Lung (tissue), 11 donors: ENCODE measurements at regions not wholly inside any gene's neighbourhood (a gene's known extent, or its start where the extent isn't known, plus 50 kb on each side); places are given as distances from the start of the nearest gene placed in this dataset.

Source experiments
- ATAC-seq: fragments of 200-7000 bp; cut with Tn5 transposase; one replicate; pipeline ENCODE4 v1.9.1; 2020; ENCODE audit warnings: moderate number of reproducible peaks; ENCODE audit not compliant: insufficient read depth, low FRiP score
- DNase-seq, 3 donors: peaks; one replicate each; pipeline ENCODE4 v3.0.0-alpha.2; 2013 to 2017
- H3K27ac ChIP-seq, 2 donors: one replicate each; pipeline ENCODE4 v1.5.1; 2013; ENCODE audit warnings: mild to moderate bottlenecking in 2 of 2, moderate library complexity in 2 of 2, control low read depth in 1 of 2, inconsistent platforms in 1 of 2, low read depth in 1 of 2, low read length in 1 of 2
- H3K27me3 ChIP-seq, 3 donors: one replicate each; pipeline ENCODE4 v1.5.1; 2013; ENCODE audit warnings: low read length in 2 of 3; ENCODE audit not compliant: control insufficient read depth in 3 of 3, insufficient read depth in 3 of 3
- H3K36me3 ChIP-seq, 4 donors: one replicate each; pipeline ENCODE4 v1.5.1; 2013; ENCODE audit warnings: low read length in 4 of 4, mild to moderate bottlenecking in 1 of 4, moderate library complexity in 1 of 4; ENCODE audit not compliant: control insufficient read depth in 4 of 4, insufficient read depth in 4 of 4
- H3K4me1 ChIP-seq, 5 donors: one replicate each; pipeline ENCODE4 v1.5.1; 2013; ENCODE audit warnings: low read length in 5 of 5, mild to moderate bottlenecking in 2 of 5, moderate library complexity in 1 of 5; ENCODE audit not compliant: control insufficient read depth in 5 of 5, insufficient read depth in 5 of 5
- H3K4me3 ChIP-seq: one replicate; pipeline ENCODE4 v1.5.1; 2013; ENCODE audit warnings: mild to moderate bottlenecking, control low read depth, moderate library complexity
- H3K9ac ChIP-seq, 2 donors: one replicate each; pipeline ENCODE4 v1.5.1; 2013; ENCODE audit warnings: low read length in 2 of 2, control low read depth in 1 of 2; ENCODE audit not compliant: insufficient read depth in 1 of 2
- H3K9me3 ChIP-seq, 4 donors: one replicate each; pipeline ENCODE4 v1.5.1; 2013; ENCODE audit warnings: low read length in 3 of 4, mild to moderate bottlenecking in 1 of 4, moderate library complexity in 1 of 4; ENCODE audit not compliant: control insufficient read depth in 4 of 4, insufficient read depth in 3 of 4
- CTCF ChIP-seq: IDR thresholded peaks from 2 replicates; pipeline ENCODE4 v1.5.1; 2012; ENCODE audit warnings: mild to moderate bottlenecking; ENCODE audit errors: control extremely low read depth, extremely low read depth
- WGBS, 2 donors: extraction: QIAGEN DNeasy Blood & Tissue Kit; methylation state at CpG; one replicate each; pipeline ENCODE4 v1.1.7; 2013; 5-methylcytosine and 5-hydroxymethylcytosine counted together
- donor health status: control.
- donor health status: control.
- donor health status: Bipolar disorder and iron deficiency.
- donor health status: healthy.
- donor health status: DM: yes; HTN: yes; CAD: no.

GRCh38 chr20:51153867-51154707 lies 131.2 kb upstream of the KCNG1 start:
- 79 to 86% methylated on average over 6 of the region's 6 CpGs for WGBS, 2 donors
- H3K27ac ChIP-seq, result no peak overlapping the region
- H3K36me3 ChIP-seq, result no peaks in the 10 kb centered on the region
- H3K9me3 ChIP-seq, result no peaks in the 10 kb centered on the region
- TF ChIP-seq CTCF, result no peak
- no peak for DNase-seq
- H3K9ac ChIP-seq, result no peak overlapping the region
- H3K4me3 ChIP-seq, result no peak overlapping the region
- peaks cover 0 to 12% (median 0%) of the 10 kb centered on the region in 5 donors for H3K4me1 ChIP-seq
- ATAC-seq, result no peak
- peaks cover 0 to 2% (median 0%) of the 10 kb centered on the region in 3 donors for H3K27me3 ChIP-seq

- H3K4me1 ChIP-seq, result no peaks in the 10 kb centered on the region
- no peak overlapping the region for H3K4me3 ChIP-seq
- 91 to 94% methylated on average over 2 of the region's 2 CpGs for WGBS, 2 donors
- H3K27me3 ChIP-seq, result no peaks in the 10 kb centered on the region
- TF ChIP-seq CTCF, result no peak
- no peak overlapping the region for H3K9ac ChIP-seq
- H3K9me3 ChIP-seq, result peaks cover 0 to 2% (median 0%) of the 10 kb centered on the region in 4 donors
- no peak overlapping the region for H3K27ac ChIP-seq
- no peaks in the 10 kb centered on the region for H3K36me3 ChIP-seq
- no peak for ATAC-seq
- DNase-seq, result no peak
These were observed 126.0 kb upstream of the KCNG1 start for GRCh38 chr20:51148941-51149340.

- ATAC-seq (no peak), DNase-seq (no peak)
- peaks cover 0 to 5% (median 0%) of the 10 kb centered on the region in 5 donors for H3K4me1 ChIP-seq
- H3K9me3 ChIP-seq, result peaks cover 0 to 5% (median 0%) of the 10 kb centered on the region in 4 donors
- WGBS, 2 donors, result 49 to 59% methylated on average over 5 of the region's 5 CpGs
- no peak for TF ChIP-seq CTCF
- H3K27ac ChIP-seq, result no peak overlapping the region
- no peaks in the 10 kb centered on the region for H3K36me3 ChIP-seq
- H3K9ac ChIP-seq, result no peak overlapping the region
- H3K4me3 ChIP-seq, result no peak overlapping the region
- no peaks in the 10 kb centered on the region for H3K27me3 ChIP-seq
These were observed 121.6 kb upstream of the KCNG1 start for GRCh38 chr20:51144476-51144875.
